Vagina (tissue), 2 donors: ENCODE measurements at regions not wholly inside any gene's neighbourhood (a gene's known extent, or its start where the extent isn't known, plus 50 kb on each side); places are given as distances from the start of the nearest gene placed in this dataset.

Experiments used
- DNase-seq, 2 donors: peaks; one replicate each; pipeline ENCODE4 v3.0.0-alpha.2; 2017; ENCODE audit errors: extremely low spot score in 2 of 2
- H3K27ac ChIP-seq: fragments of 200-600 bp; sonication (generic); one replicate; pipeline ENCODE4 v1.5.1; 2019
- H3K27me3 ChIP-seq: fragments of 200-600 bp; sonication (generic); one replicate; pipeline ENCODE4 v1.5.1; 2019
- H3K36me3 ChIP-seq, 2 donors: fragments of 200-600 bp; sonication (generic); one replicate each; pipeline ENCODE4 v1.5.1; 2017 to 2019
- H3K4me1 ChIP-seq: fragments of 200-600 bp; sonication (generic); one replicate; pipeline ENCODE4 v1.5.1; 2019
- H3K4me3 ChIP-seq, 2 donors: fragments of 200-600 bp; sonication (generic); 1 replicate in 1 of 2; 2 replicates in 1 of 2; pipeline ENCODE4 v1.5.1; 2016 to 2019
- H3K9me3 ChIP-seq: fragments of 200-600 bp; sonication (generic); one replicate; pipeline ENCODE4 v1.5.1; 2019
- POLR2A ChIP-seq, 2 donors: fragments of 450-650 bp; IDR thresholded peaks; one replicate each; pipeline ENCODE4 v1.6.1; 2017; ENCODE audit warnings: antibody characterized with exemption in 2 of 2, mild to moderate bottlenecking in 2 of 2, moderate library complexity in 2 of 2
- POLR2AphosphoS5 ChIP-seq, 2 donors: sonication (generic); formaldehyde crosslinking; IDR thresholded peaks; one replicate each; pipeline ENCODE4 v1.9.0; 2017; ENCODE audit warnings: antibody characterized with exemption in 2 of 2, mild to moderate bottlenecking in 2 of 2, low read depth in 1 of 2; ENCODE audit not compliant: insufficient read depth in 1 of 2
- intact Hi-C: fragments of 100-400 bp; cut with DNase I; formaldehyde crosslinking; loops from one replicate; pipeline ENCODE4 v1.15.1; 2023
- TF ChIP-seq, protein P1 (sequence below), 3 experiments: fragments of 450-650 bp in 2 of 3; fragments of 200-600 bp in 1 of 3; sonication (generic) in 1 of 3; IDR thresholded peaks; one replicate each; pipeline ENCODE4 v1.5.1; 2017 to 2019; ENCODE audit warnings: antibody characterized with exemption in 3 of 3, mild to moderate bottlenecking in 2 of 3, moderate library complexity in 2 of 3

DNA sequence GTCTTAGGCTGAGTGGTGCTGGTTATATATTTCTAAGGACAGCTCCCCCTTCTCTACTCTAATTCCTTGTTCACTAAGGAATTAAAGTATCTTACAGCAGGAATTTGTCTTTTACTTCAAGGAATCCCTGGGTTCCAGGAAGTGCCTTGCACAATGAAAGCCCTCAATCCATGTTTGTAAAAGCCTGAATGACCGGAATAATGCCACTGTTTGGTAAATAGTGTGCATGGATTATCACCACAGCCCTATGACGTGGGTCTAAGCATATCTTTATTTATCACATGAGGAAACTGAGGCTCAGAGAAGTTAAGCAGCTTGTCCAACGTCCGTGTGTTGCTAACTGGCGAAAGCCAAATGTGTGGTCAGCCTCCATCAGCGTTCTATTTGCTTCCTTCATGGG is 135.7 kb upstream of the NAV2 start:
- no peak for TF ChIP-seq POLR2AphosphoS5 (IDR thresholded peaks at IDR 0.05; ENCODE audit: insufficient read depth in 1 of 2, low read depth in 1 of 2)
- no peak for TF ChIP-seq POLR2A (IDR thresholded peaks at IDR 0.05)
- TF ChIP-seq, protein P1, sequence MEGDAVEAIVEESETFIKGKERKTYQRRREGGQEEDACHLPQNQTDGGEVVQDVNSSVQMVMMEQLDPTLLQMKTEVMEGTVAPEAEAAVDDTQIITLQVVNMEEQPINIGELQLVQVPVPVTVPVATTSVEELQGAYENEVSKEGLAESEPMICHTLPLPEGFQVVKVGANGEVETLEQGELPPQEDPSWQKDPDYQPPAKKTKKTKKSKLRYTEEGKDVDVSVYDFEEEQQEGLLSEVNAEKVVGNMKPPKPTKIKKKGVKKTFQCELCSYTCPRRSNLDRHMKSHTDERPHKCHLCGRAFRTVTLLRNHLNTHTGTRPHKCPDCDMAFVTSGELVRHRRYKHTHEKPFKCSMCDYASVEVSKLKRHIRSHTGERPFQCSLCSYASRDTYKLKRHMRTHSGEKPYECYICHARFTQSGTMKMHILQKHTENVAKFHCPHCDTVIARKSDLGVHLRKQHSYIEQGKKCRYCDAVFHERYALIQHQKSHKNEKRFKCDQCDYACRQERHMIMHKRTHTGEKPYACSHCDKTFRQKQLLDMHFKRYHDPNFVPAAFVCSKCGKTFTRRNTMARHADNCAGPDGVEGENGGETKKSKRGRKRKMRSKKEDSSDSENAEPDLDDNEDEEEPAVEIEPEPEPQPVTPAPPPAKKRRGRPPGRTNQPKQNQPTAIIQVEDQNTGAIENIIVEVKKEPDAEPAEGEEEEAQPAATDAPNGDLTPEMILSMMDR (IDR thresholded peaks at IDR 0.05) = no peak
- DNase-seq = no peak
- Histone ChIP-seq H3K4me1 (peaks cover 28% of the 10 kb centered on the region), H3K27me3 (no peaks in the 10 kb centered on the region), H3K4me3 (no peak overlapping the region), H3K36me3 (no peaks in the 10 kb centered on the region), H3K27ac (peak overlapping the region; percentile 92), H3K9me3 (no peaks in the 10 kb centered on the region)
- intact Hi-C loops = loop anchor here (5.0 kb wide), 1 partner anchor 105 kb away; no protein-coding TSS in a partner anchor

GRCh38 chr11:19576054-19576453 is 136.6 kb upstream of the NAV2 start:
- intact Hi-C loops = loop anchor here (5.0 kb wide), 1 partner anchor 106 kb away; no protein-coding TSS in a partner anchor
- H3K4me1 ChIP-seq = peaks cover 28% of the 10 kb centered on the region
- no peaks in the 10 kb centered on the region for H3K27me3 ChIP-seq
- peak overlapping the region; percentile 92 for H3K27ac ChIP-seq
- no peaks in the 10 kb centered on the region for H3K9me3 ChIP-seq
- TF ChIP-seq POLR2AphosphoS5 (IDR thresholded peaks at IDR 0.05; ENCODE audit: insufficient read depth in 1 of 2, low read depth in 1 of 2) (no peak), POLR2A (IDR thresholded peaks at IDR 0.05) (no peak)
- TF ChIP-seq, protein P1 (IDR thresholded peaks at IDR 0.05) = no peak
- H3K4me3 ChIP-seq = no peak overlapping the region
- H3K36me3 ChIP-seq = no peaks in the 10 kb centered on the region
- no peak for DNase-seq

- Histone ChIP-seq H3K36me3 (no peaks in the 10 kb centered on the region), H3K27ac (no peak overlapping the region), H3K4me3 (no peak overlapping the region), H3K27me3 (no peaks in the 10 kb centered on the region), H3K4me1 (peaks cover 28% of the 10 kb centered on the region), H3K9me3 (no peaks in the 10 kb centered on the region)
- no peak for DNase-seq
- intact Hi-C loops = loop anchor here (5.0 kb wide), 1 partner anchor 107 kb away; no protein-coding TSS in a partner anchor
- TF ChIP-seq, protein P1 (IDR thresholded peaks at IDR 0.05) = no peak
- no peak for TF ChIP-seq POLR2A (IDR thresholded peaks at IDR 0.05)
- no peak for TF ChIP-seq POLR2AphosphoS5 (IDR thresholded peaks at IDR 0.05; ENCODE audit: insufficient read depth in 1 of 2, low read depth in 1 of 2)
These were observed 137.7 kb upstream of the NAV2 start for GRCh38 chr11:19574916-19575315.

DNA sequence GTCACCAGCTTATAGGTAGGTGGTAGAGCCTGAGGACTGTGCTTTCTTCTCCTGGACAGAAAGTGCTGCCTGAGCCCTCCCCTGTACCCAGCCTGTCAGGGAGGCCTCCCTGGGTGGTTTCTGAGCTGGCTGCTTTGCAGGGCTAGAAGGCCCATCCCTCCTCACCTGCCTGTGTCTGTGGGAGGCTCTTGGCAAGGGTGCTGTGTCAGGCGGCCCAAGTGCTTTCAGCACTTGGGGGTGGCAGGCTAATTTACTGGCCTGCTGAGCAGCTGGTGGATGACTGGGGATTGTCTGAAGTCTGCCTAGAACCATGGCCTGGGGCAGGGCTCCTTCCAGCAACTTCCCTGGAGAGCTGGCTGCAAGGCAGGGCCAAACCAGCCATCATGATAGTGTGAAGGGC is 139.0 kb upstream of the NAV2 start:
- H3K36me3 ChIP-seq = no peaks in the 10 kb centered on the region
- no peaks in the 10 kb centered on the region for H3K27me3 ChIP-seq
- no peaks in the 10 kb centered on the region for H3K9me3 ChIP-seq
- DNase-seq = no peak
- TF ChIP-seq POLR2A (IDR thresholded peaks at IDR 0.05) (no peak), POLR2AphosphoS5 (IDR thresholded peaks at IDR 0.05; ENCODE audit: insufficient read depth in 1 of 2, low read depth in 1 of 2) (no peak)
- TF ChIP-seq, protein P1 (IDR thresholded peaks at IDR 0.05) = no peak
- intact Hi-C loops = no loop called here
- no peak overlapping the region for H3K27ac ChIP-seq
- no peak overlapping the region for H3K4me3 ChIP-seq
- peaks cover 23% of the 10 kb centered on the region for H3K4me1 ChIP-seq

- H3K36me3 ChIP-seq = no peaks in the 10 kb centered on the region
- H3K9me3 ChIP-seq = no peaks in the 10 kb centered on the region
- H3K27ac ChIP-seq = no peak overlapping the region
- H3K27me3 ChIP-seq = no peaks in the 10 kb centered on the region
- H3K4me3 ChIP-seq = no peak overlapping the region
- no peak for DNase-seq
- TF ChIP-seq, protein P1 (IDR thresholded peaks at IDR 0.05) = no peak
- TF ChIP-seq POLR2A (IDR thresholded peaks at IDR 0.05) (no peak), POLR2AphosphoS5 (IDR thresholded peaks at IDR 0.05; ENCODE audit: insufficient read depth in 1 of 2, low read depth in 1 of 2) (no peak)
- H3K4me1 ChIP-seq = peaks cover 5% of the 10 kb centered on the region
- intact Hi-C loops = no loop called here
These were observed 140.7 kb upstream of the NAV2 start for GRCh38 chr11:19571906-19572305.
